ENCODE measurements at regions not wholly inside any gene's neighbourhood (a gene's known extent, or its start where the extent isn't known, plus 50 kb on each side); places are given as distances from the start of the nearest gene placed in this dataset.

DNA sequence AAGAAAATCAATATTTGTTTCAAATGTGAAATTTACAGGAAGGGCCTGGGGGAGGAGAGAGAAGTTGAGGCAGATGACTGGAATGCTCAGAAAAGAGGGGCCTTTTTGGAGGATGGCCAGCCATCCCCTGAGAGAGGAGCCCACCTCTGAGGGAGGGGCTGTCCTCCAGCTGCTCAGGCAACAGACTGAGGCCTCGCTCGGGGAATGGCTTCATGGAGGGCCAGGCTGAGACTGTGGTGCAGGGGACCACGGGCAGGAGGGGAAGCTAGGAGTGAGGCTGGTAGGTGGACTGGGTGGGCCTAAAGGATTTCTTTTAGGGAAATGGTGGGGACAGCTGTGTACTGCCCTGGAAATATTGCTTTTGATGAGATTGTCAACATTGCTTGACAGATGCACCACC is 73.5 kb upstream of the CADM1 start:
- TF ChIP-seq TAF1 (IDR thresholded peaks at IDR 0.05; ENCODE audit: borderline replicate concordance, low read depth, low read length) (no peak), RAD21 (IDR thresholded peaks at IDR 0.05; ENCODE audit: low read length) (no peak), EP300 (IDR thresholded peaks at IDR 0.05; ENCODE audit: borderline replicate concordance in 1 of 2, low read depth in 1 of 2, low read length in 1 of 2) (no peak), CHD2 (IDR thresholded peaks at IDR 0.05; ENCODE audit: low read length, partially characterized antibody) (no peak), NRF1 (IDR thresholded peaks at IDR 0.05; ENCODE audit: low read depth, low read length) (no peak), USF2 (IDR thresholded peaks at IDR 0.05; ENCODE audit: borderline replicate concordance, low read depth, low read length) (no peak)
- TF ChIP-seq, protein P1, sequence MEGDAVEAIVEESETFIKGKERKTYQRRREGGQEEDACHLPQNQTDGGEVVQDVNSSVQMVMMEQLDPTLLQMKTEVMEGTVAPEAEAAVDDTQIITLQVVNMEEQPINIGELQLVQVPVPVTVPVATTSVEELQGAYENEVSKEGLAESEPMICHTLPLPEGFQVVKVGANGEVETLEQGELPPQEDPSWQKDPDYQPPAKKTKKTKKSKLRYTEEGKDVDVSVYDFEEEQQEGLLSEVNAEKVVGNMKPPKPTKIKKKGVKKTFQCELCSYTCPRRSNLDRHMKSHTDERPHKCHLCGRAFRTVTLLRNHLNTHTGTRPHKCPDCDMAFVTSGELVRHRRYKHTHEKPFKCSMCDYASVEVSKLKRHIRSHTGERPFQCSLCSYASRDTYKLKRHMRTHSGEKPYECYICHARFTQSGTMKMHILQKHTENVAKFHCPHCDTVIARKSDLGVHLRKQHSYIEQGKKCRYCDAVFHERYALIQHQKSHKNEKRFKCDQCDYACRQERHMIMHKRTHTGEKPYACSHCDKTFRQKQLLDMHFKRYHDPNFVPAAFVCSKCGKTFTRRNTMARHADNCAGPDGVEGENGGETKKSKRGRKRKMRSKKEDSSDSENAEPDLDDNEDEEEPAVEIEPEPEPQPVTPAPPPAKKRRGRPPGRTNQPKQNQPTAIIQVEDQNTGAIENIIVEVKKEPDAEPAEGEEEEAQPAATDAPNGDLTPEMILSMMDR (IDR thresholded peaks at IDR 0.05), result no peak

Measured in SK-N-SH (cell line).